ENCODE measurements at regions not wholly inside any gene's neighbourhood (a gene's known extent, or its start where the extent isn't known, plus 50 kb on each side); places are given as distances from the start of the nearest gene placed in this dataset.

DNA sequence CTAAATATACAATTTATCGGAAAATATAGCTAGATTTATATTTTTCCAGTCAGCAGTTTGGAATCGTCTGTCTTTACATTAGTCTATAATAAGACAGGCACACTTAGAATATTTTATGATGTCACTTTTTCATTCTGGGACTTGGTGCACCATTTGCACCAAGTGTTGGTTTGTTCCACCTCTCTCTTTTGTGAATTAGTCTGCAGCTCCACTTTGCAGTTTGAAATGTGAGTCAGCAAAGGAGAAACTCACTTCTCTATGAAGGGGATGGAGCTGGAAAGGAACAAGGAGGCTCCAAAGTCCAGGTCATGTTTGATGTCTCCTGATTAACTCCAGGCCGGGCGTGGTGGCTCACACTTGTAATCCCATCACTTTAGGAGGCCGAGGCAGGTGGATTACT, 63.8 kb upstream of the RTN4 start:
- TF ChIP-seq, protein P1, sequence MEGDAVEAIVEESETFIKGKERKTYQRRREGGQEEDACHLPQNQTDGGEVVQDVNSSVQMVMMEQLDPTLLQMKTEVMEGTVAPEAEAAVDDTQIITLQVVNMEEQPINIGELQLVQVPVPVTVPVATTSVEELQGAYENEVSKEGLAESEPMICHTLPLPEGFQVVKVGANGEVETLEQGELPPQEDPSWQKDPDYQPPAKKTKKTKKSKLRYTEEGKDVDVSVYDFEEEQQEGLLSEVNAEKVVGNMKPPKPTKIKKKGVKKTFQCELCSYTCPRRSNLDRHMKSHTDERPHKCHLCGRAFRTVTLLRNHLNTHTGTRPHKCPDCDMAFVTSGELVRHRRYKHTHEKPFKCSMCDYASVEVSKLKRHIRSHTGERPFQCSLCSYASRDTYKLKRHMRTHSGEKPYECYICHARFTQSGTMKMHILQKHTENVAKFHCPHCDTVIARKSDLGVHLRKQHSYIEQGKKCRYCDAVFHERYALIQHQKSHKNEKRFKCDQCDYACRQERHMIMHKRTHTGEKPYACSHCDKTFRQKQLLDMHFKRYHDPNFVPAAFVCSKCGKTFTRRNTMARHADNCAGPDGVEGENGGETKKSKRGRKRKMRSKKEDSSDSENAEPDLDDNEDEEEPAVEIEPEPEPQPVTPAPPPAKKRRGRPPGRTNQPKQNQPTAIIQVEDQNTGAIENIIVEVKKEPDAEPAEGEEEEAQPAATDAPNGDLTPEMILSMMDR (IDR thresholded peaks at IDR 0.05), result no peak
- TF ChIP-seq POLR2A (IDR thresholded peaks at IDR 0.05), result no peak
